BE2C (cell line): ENCODE measurements at regions not wholly inside any gene's neighbourhood (a gene's known extent, or its start where the extent isn't known, plus 50 kb on each side); places are given as distances from the start of the nearest gene placed in this dataset.
"Not testable (repeated sequence)": the region's sequence is repeated elsewhere in the genome, so short reads cannot be mapped to it uniquely, and the experiment has no call there.

Experiments
- DNase-seq: peaks from one replicate; pipeline ENCODE4 v3.0.0-alpha.2; 2020
- H3K27me3 ChIP-seq: fragments of 250-450 bp; sonication (Bioruptor Pico); 2 replicates; pipeline ENCODE4 v1.5.1; 2020; ENCODE audit warnings: mild to moderate bottlenecking
- H3K36me3 ChIP-seq: fragments of 250-450 bp; sonication (Bioruptor Pico); 2 replicates; pipeline ENCODE4 v1.5.1; 2020; ENCODE audit warnings: mild to moderate bottlenecking
- H3K4me1 ChIP-seq: fragments of 250-450 bp; sonication (Bioruptor Pico); 2 replicates; pipeline ENCODE4 v1.5.1; 2020
- H3K4me3 ChIP-seq: 2 replicates; pipeline ENCODE4 v1.5.1; 2011; ENCODE audit warnings: low read depth, low read length
- H3K9me3 ChIP-seq: fragments of 250-450 bp; sonication (Bioruptor Pico); 2 replicates; pipeline ENCODE4 v1.5.1; 2020
- TF ChIP-seq, protein P1 (sequence below): IDR thresholded peaks from 2 replicates; pipeline ENCODE4 v1.5.1; 2012; ENCODE audit warnings: mild to moderate bottlenecking, low read depth, low read length

DNA sequence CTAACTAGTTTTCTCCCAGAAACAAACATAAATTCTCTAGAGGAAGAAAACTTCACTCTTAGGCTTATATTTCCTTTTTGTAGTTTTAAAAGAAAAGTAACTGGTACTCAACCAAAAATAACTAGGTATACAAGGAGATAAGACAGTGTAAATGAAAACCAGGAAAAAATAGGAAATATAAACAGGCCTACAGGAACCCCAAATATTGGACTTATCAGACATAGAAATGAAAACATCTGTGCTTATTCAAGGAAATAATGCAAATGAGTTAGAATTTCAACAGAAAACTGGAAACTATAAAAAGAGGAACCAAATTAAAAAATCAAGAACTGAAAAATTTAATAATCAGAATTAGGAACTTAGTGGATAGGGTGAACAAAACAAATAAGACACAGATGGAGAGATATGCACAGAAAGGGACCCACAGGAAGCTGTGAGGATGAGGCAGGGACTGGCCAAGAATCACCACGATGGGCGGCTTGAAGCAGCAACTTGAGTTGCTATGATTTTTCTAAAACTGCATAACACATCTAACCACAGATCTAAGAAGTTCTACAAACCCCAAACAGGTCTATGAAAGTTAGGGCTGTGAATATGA is 67.5 kb upstream of the ACTRT2 start:
- H3K4me3 ChIP-seq = no peak overlapping the region
- no peaks in the 10 kb centered on the region for H3K36me3 ChIP-seq
- no peaks in the 10 kb centered on the region for H3K4me1 ChIP-seq
- peaks cover 14% of the 10 kb centered on the region for H3K27me3 ChIP-seq
- TF ChIP-seq, protein P1, sequence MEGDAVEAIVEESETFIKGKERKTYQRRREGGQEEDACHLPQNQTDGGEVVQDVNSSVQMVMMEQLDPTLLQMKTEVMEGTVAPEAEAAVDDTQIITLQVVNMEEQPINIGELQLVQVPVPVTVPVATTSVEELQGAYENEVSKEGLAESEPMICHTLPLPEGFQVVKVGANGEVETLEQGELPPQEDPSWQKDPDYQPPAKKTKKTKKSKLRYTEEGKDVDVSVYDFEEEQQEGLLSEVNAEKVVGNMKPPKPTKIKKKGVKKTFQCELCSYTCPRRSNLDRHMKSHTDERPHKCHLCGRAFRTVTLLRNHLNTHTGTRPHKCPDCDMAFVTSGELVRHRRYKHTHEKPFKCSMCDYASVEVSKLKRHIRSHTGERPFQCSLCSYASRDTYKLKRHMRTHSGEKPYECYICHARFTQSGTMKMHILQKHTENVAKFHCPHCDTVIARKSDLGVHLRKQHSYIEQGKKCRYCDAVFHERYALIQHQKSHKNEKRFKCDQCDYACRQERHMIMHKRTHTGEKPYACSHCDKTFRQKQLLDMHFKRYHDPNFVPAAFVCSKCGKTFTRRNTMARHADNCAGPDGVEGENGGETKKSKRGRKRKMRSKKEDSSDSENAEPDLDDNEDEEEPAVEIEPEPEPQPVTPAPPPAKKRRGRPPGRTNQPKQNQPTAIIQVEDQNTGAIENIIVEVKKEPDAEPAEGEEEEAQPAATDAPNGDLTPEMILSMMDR = no peak
- no peaks in the 10 kb centered on the region for H3K9me3 ChIP-seq
- no peak for DNase-seq

DNA sequence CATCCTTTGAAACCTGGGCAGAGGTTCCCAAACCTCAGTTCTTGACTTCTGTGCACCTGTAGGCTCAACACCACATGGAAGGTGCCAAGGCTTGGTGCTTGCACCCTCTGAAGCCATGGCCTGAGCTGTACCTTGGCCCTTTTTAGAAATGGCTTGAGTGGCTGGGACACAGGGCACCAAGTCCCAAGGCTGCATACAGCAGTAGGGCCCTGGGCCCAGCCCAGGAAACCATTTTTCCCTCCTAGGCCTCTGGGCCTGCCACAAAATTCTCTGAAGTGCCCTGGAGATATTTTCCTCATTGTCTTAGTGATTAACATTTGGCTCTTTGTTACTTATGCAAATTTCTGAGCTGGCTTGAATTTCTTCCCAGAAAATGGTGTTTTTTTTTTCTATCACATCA is 65.6 kb upstream of the ACTRT2 start:
- TF ChIP-seq, protein P1 = no peak

DNA sequence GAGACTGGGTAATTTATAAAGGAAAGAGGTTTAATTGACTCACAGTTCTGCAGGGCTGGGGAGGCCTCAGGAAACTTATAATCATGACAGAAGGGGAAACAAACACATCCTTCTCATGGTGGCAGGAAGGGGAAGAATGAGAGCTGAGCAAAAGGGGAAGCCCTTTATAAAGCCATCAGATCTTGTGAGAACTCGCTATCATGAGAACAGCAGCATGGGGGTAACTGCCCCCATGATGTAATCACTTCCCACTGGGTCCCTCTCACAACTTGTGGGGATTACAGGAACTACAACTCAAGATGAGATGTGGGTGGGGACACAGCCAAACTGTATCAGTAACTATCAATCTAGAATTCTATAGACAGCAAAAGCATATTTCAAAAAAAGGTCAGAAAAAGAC is 64.7 kb upstream of the ACTRT2 start:
- H3K4me1 ChIP-seq = no peaks in the 10 kb centered on the region
- TF ChIP-seq, protein P1 = no peak
- DNase-seq = no peak
- no peak overlapping the region for H3K4me3 ChIP-seq
- H3K36me3 ChIP-seq = no peaks in the 10 kb centered on the region
- H3K9me3 ChIP-seq = no peaks in the 10 kb centered on the region
- no peaks in the 10 kb centered on the region for H3K27me3 ChIP-seq

More for the DNA sequence above, 65.6 kb upstream of the ACTRT2 start:
- Histone ChIP-seq H3K9me3 (no peaks in the 10 kb centered on the region), H3K4me1 (no peaks in the 10 kb centered on the region), H3K36me3 (no peaks in the 10 kb centered on the region), H3K27me3 (peaks cover 4% of the 10 kb centered on the region), H3K4me3 (no peak overlapping the region)
- DNase-seq = no peak

DNA sequence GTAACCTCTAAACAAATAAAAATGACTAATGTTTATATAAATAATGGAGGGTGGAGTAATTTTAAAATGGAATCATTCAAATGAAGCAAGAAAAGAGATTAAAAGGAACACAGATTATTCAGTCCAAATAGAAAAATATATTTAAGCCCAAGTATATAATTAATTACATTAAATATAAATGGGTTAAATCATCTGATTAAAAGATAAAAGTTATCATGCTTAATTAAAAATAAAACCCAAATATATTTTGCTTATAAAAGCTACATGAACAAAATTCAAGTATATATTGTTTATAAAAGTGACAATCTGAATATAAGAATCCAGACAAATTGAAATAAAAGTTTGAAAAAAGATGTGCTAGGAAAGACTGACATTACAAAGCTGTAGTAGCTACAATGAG is 63.9 kb upstream of the ACTRT2 start:
- H3K27me3 ChIP-seq = no peaks in the 10 kb centered on the region
- H3K9me3 ChIP-seq = no peaks in the 10 kb centered on the region
- H3K4me1 ChIP-seq = no peaks in the 10 kb centered on the region

DNA sequence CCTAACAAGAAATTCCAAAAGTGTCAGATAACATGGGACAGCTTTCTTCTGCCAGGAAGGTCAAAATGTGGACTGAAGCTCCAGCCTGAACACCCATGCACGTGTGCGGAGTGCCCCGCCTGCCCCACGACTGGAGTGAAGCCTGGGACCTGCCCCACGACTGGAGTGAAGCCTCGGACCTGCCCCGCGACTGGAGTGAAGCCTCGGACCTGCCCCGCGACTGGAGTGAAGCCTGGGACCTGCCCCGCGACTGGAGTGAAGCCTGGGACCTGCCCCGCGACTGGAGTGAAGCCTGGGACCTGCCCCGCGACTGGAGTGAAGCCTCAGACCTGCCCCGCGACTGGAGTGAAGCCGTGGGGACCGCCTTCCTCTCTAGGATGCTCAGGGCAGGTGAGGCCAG is 61.4 kb upstream of the ACTRT2 start:
- not testable (repeated sequence) for H3K4me3 ChIP-seq, DNase-seq, H3K4me1 ChIP-seq, H3K27me3 ChIP-seq, H3K36me3 ChIP-seq, H3K9me3 ChIP-seq

More for the DNA sequence above, 63.9 kb upstream of the ACTRT2 start:
- TF ChIP-seq, protein P1 = no peak
- no peak overlapping the region for H3K4me3 ChIP-seq
- no peaks in the 10 kb centered on the region for H3K36me3 ChIP-seq
- DNase-seq = no peak

DNA sequence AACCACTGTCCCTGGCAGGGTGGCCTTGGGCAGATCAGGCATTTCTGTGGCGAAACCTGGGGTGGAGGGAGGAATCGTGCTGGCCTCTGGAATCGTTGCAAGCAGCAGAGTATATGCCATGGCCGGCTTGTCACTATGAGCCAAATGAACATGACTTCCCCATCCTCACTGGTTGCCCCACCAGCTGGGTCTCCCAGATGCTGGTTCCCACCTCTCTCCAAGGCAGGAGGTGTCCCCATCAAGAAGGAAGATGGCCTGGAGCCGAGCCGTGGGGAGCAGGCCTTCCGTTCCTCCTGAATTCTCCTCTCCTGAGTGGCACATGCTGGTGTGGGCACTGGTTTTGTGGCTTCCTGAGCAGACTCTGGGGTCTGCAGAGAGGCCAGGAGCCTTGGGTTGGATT is 60.2 kb upstream of the ACTRT2 start:
- H3K4me1 ChIP-seq = no peaks in the 10 kb centered on the region
- TF ChIP-seq, protein P1 = no peak
- H3K27me3 ChIP-seq = no peaks in the 10 kb centered on the region

DNA sequence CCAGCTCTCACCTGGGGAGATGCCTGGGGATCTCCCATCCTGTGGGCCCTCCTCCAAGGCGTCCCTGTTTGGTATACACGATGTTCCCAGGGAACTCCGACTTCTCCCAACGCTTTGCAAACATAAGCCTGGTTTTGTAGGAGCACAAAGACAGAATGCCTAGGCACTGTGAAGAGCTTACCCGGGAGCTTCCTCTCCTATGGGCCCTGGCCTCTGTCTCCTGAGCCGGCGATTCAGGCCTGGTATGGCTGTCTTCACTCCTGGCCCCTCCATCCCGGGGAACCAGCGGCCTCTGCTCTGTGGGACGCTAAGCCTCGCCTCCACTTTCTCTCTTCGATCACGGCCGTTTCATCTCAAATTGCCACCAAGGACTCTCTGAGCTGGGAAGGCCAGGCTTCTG is 59.6 kb upstream of the ACTRT2 start:
- Histone ChIP-seq H3K9me3 (no peaks in the 10 kb centered on the region), H3K36me3 (no peaks in the 10 kb centered on the region), H3K27me3 (no peaks in the 10 kb centered on the region), H3K4me3 (no peak overlapping the region), H3K4me1 (no peaks in the 10 kb centered on the region)
- no peak for DNase-seq
- TF ChIP-seq, protein P1 = no peak

More for the DNA sequence above, 60.2 kb upstream of the ACTRT2 start:
- Histone ChIP-seq H3K9me3 (no peaks in the 10 kb centered on the region), H3K4me3 (no peak overlapping the region), H3K36me3 (no peaks in the 10 kb centered on the region)
- no peak for DNase-seq
